Liver (tissue), 8 donors: ENCODE measurements at regions not wholly inside any gene's neighbourhood (a gene's known extent, or its start where the extent isn't known, plus 50 kb on each side); places are given as distances from the start of the nearest gene placed in this dataset.

Experiments
- DNase-seq: peaks from one replicate; pipeline ENCODE4 v3.0.0-alpha.2; 2017; ENCODE audit warnings: low spot score
- H3K27ac ChIP-seq, 2 donors: one replicate each; pipeline ENCODE4 v1.7.0; 2013; ENCODE audit warnings: inconsistent platforms in 2 of 2, low read length in 2 of 2, control low read depth in 1 of 2, low read depth in 1 of 2, mild to moderate bottlenecking in 1 of 2
- H3K27me3 ChIP-seq, 4 donors: one replicate each; pipeline versions ENCODE4 v1.6.1 to v1.7.0; 2013; ENCODE audit warnings: low read length in 3 of 4, inconsistent platforms in 1 of 4, mild to moderate bottlenecking in 1 of 4, moderate library complexity in 1 of 4; ENCODE audit not compliant: control insufficient read depth in 4 of 4, insufficient read depth in 4 of 4
- H3K36me3 ChIP-seq, 4 donors: one replicate each; pipeline versions ENCODE4 v1.6.1 to v1.7.0; 2013; ENCODE audit warnings: low read length in 3 of 4, mild to moderate bottlenecking in 3 of 4, low read depth in 1 of 4, moderate library complexity in 1 of 4; ENCODE audit not compliant: control insufficient read depth in 4 of 4, insufficient read depth in 3 of 4
- H3K4me1 ChIP-seq, 4 donors: one replicate each; pipeline versions ENCODE4 v1.6.1 to v1.7.0; 2013; ENCODE audit warnings: low read length in 3 of 4, mild to moderate bottlenecking in 3 of 4, moderate library complexity in 1 of 4; ENCODE audit not compliant: control insufficient read depth in 4 of 4, insufficient read depth in 4 of 4
- H3K4me3 ChIP-seq, 3 donors: one replicate each; pipeline versions ENCODE4 v1.6.1 to v1.7.0; 2013; ENCODE audit warnings: low read length in 3 of 3, control low read depth in 1 of 3, low read depth in 1 of 3, mild to moderate bottlenecking in 1 of 3
- H3K9ac ChIP-seq, 2 donors: one replicate each; pipeline ENCODE4 v1.7.0; 2013; ENCODE audit warnings: low read length in 2 of 2, mild to moderate bottlenecking in 2 of 2, moderate library complexity in 2 of 2, control low read depth in 1 of 2, low read depth in 1 of 2
- H3K9me3 ChIP-seq, 4 donors: one replicate each; pipeline versions ENCODE4 v1.6.1 to v1.7.0; 2013; ENCODE audit warnings: low read length in 3 of 4; ENCODE audit not compliant: control insufficient read depth in 4 of 4
- ATF3 ChIP-seq: IDR thresholded peaks from 2 replicates; pipeline ENCODE4 v1.6.1; 2016; ENCODE audit warnings: antibody characterized with exemption
- CTCF ChIP-seq: fragments of 150-350 bp; IDR thresholded peaks from 2 replicates; pipeline ENCODE4 v1.5.1; 2017; ENCODE audit warnings: improper control_type of control experiment, low read depth, low read length; ENCODE audit not compliant: missing input control
- EGR1 ChIP-seq, 2 donors: IDR thresholded peaks; 2 replicates each; pipeline ENCODE4 v1.6.1; 2016 to 2018; ENCODE audit warnings: antibody characterized with exemption in 2 of 2, low read depth in 2 of 2
- FOXA1 ChIP-seq: IDR thresholded peaks from 2 replicates; pipeline ENCODE4 v1.6.1; 2016; ENCODE audit warnings: antibody characterized with exemption
- FOXA2 ChIP-seq: IDR thresholded peaks from 2 replicates; pipeline ENCODE4 v1.6.1; 2016; ENCODE audit warnings: antibody characterized with exemption
- GABPA ChIP-seq, 2 donors: IDR thresholded peaks in 1 of 2; conservative IDR thresholded peaks in 1 of 2; 2 replicates each; pipeline ENCODE4 v1.6.1; 2016; ENCODE audit warnings: antibody characterized with exemption in 2 of 2, mild to moderate bottlenecking in 1 of 2, moderate library complexity in 1 of 2
- HNF4A ChIP-seq, 2 donors: conservative IDR thresholded peaks; 2 replicates each; pipeline ENCODE4 v1.6.1; 2016; ENCODE audit warnings: antibody characterized with exemption in 2 of 2, mild to moderate bottlenecking in 2 of 2
- HNF4G ChIP-seq: IDR thresholded peaks from 2 replicates; pipeline ENCODE4 v1.6.1; 2016; ENCODE audit warnings: antibody characterized with exemption
- JUND ChIP-seq, 2 donors: IDR thresholded peaks; 2 replicates each; pipeline ENCODE4 v1.6.1; 2016; ENCODE audit warnings: antibody characterized with exemption in 2 of 2
- MAX ChIP-seq: IDR thresholded peaks from 2 replicates; pipeline ENCODE4 v1.6.1; 2016; ENCODE audit warnings: antibody characterized with exemption
- NR2F2 ChIP-seq: IDR thresholded peaks from 2 replicates; pipeline ENCODE4 v1.6.1; 2016; ENCODE audit warnings: antibody characterized with exemption
- RAD21 ChIP-seq, 2 donors: IDR thresholded peaks; 2 replicates each; pipeline ENCODE4 v1.6.1; 2016; ENCODE audit warnings: antibody characterized with exemption in 2 of 2, mild to moderate bottlenecking in 2 of 2
- REST ChIP-seq: IDR thresholded peaks from 2 replicates; pipeline ENCODE4 v1.6.1; 2016; ENCODE audit warnings: antibody characterized with exemption, mild to moderate bottlenecking
- RXRA ChIP-seq, 2 donors: IDR thresholded peaks; 2 replicates each; pipeline ENCODE4 v1.6.1; 2017 to 2018; ENCODE audit warnings: antibody characterized with exemption in 2 of 2, mild to moderate bottlenecking in 1 of 2
- SP1 ChIP-seq: IDR thresholded peaks from 2 replicates; pipeline ENCODE4 v1.6.1; 2018; ENCODE audit warnings: antibody characterized with exemption, mild to moderate bottlenecking
- TAF1 ChIP-seq: conservative IDR thresholded peaks from 2 replicates; pipeline ENCODE4 v1.6.1; 2016; ENCODE audit warnings: antibody characterized with exemption, mild to moderate bottlenecking
- YY1 ChIP-seq: IDR thresholded peaks from 2 replicates; pipeline ENCODE4 v1.6.1; 2016; ENCODE audit warnings: antibody characterized with exemption, mild to moderate bottlenecking
- ZBTB33 ChIP-seq: IDR thresholded peaks from 2 replicates; pipeline ENCODE4 v1.6.1; 2016; ENCODE audit warnings: antibody characterized with exemption
- WGBS: extraction: QIAGEN DNeasy Blood & Tissue Kit; methylation state at CpG from one replicate; pipeline ENCODE4 v1.1.7; 2013; 5-methylcytosine and 5-hydroxymethylcytosine counted together
- donor health status: healthy.
- donor health status: healthy.
- donor health status: healthy.
- donor health status: healthy.
- donor health status: healthy.

- Histone ChIP-seq H3K9me3 (no peaks in the 10 kb centered on the region), H3K4me1 (no peaks in the 10 kb centered on the region), H3K27ac (no peak overlapping the region), H3K4me3 (no peak overlapping the region), H3K36me3 (no peaks in the 10 kb centered on the region), H3K9ac (no peak overlapping the region), H3K27me3 (no peaks in the 10 kb centered on the region)
- 66% methylated on average over 4 of the region's 4 CpGs for WGBS
- no peak for DNase-seq
- TF ChIP-seq RAD21 (IDR thresholded peaks at IDR 0.05) (no peak), MAX (no peak), HNF4G (no peak), HNF4A (conservative IDR thresholded peaks at IDR 0.05) (no peak), RXRA (IDR thresholded peaks at IDR 0.05) (no peak), GABPA (IDR thresholded peaks at IDR 0.05 in 1 of 2, conservative IDR thresholded peaks at IDR 0.05 in 1 of 2) (no peak), JUND (IDR thresholded peaks at IDR 0.05) (no peak), ATF3 (no peak), ZBTB33 (no peak), FOXA2 (no peak), TAF1 (no peak), REST (no peak), FOXA1 (no peak), YY1 (no peak), CTCF (no peak), SP1 (no peak), NR2F2 (no peak), EGR1 (IDR thresholded peaks at IDR 0.05; ENCODE audit: low read depth in 2 of 2) (no peak)
These were observed 245.8 kb downstream of the GLI2 start for GRCh38 chr2:120981443-120981842.

- Histone ChIP-seq H3K9ac (no peak overlapping the region), H3K4me1 (no peaks in the 10 kb centered on the region), H3K27me3 (no peaks in the 10 kb centered on the region), H3K4me3 (no peak overlapping the region), H3K27ac (no peak overlapping the region), H3K36me3 (no peaks in the 10 kb centered on the region), H3K9me3 (no peaks in the 10 kb centered on the region)
- WGBS: 75% methylated on average over 20 of the region's 20 CpGs
- TF ChIP-seq GABPA (IDR thresholded peaks at IDR 0.05 in 1 of 2, conservative IDR thresholded peaks at IDR 0.05 in 1 of 2) (no peak), ZBTB33 (no peak), ATF3 (no peak), SP1 (no peak), RAD21 (IDR thresholded peaks at IDR 0.05) (no peak), TAF1 (no peak), NR2F2 (no peak), REST (no peak), MAX (no peak), RXRA (IDR thresholded peaks at IDR 0.05) (no peak), JUND (IDR thresholded peaks at IDR 0.05) (no peak)
- DNase-seq: no peak
These were observed 246.9 kb downstream of the GLI2 start for GRCh38 chr2:120982598-120982997.
